Upper lobe of right lung (tissue), 1 donor: ENCODE measurements at regions not wholly inside any gene's neighbourhood (a gene's known extent, or its start where the extent isn't known, plus 50 kb on each side); places are given as distances from the start of the nearest gene placed in this dataset.
A peak's percentile ranks its signal among the peaks of the same experiment; 100 is the strongest.

Source experiments
- ATAC-seq: fragments of 200-7000 bp; cut with Tn5 transposase; one replicate; pipeline ENCODE4 v1.9.1; 2020; ENCODE audit warnings: mild to moderate bottlenecking, moderate library complexity
- DNase-seq: peaks from one replicate; pipeline ENCODE4 v3.0.0-alpha.2; 2020
- H3K27ac ChIP-seq: fragments of 200-600 bp; one replicate; pipeline ENCODE4 v1.8.0; 2022
- H3K27me3 ChIP-seq: fragments of 200-600 bp; one replicate; pipeline ENCODE4 v1.8.0; 2022; ENCODE audit warnings: mild to moderate bottlenecking
- H3K36me3 ChIP-seq: fragments of 200-600 bp; one replicate; pipeline ENCODE4 v1.8.0; 2022
- H3K4me1 ChIP-seq: fragments of 200-600 bp; one replicate; pipeline ENCODE4 v1.8.0; 2022
- H3K4me3 ChIP-seq: fragments of 200-600 bp; one replicate; pipeline ENCODE4 v1.8.0; 2022; ENCODE audit warnings: mild to moderate bottlenecking
- H3K9me3 ChIP-seq: fragments of 200-600 bp; one replicate; pipeline ENCODE4 v1.8.0; 2022
- CTCF ChIP-seq: fragments of 200-600 bp; IDR thresholded peaks from one replicate; pipeline ENCODE4 v1.8.0; 2022; ENCODE audit warnings: antibody characterized with exemption
- intact Hi-C: fragments of 100-400 bp; cut with DNase I; formaldehyde crosslinking; loops from one replicate; pipeline ENCODE4 v1.11.0; 2022
- donor health status: DM: no; HTN: yes; CAD: no; lungs with severe emphysema.

- Histone ChIP-seq H3K4me1 (no peaks in the 10 kb centered on the region), H3K36me3 (no peaks in the 10 kb centered on the region), H3K9me3 (no peaks in the 10 kb centered on the region), H3K27ac (no peak overlapping the region), H3K27me3 (no peaks in the 10 kb centered on the region), H3K4me3 (no peak overlapping the region)
- no peak for TF ChIP-seq CTCF
- intact Hi-C loops: no loop called here
- ATAC-seq: no peak
- DNase-seq: no peak
Observed at GRCh38 chr2:67295851-67296250, 101.3 kb upstream of the ETAA1 start.

GRCh38 chr2:67304300-67304890, 92.7 kb upstream of the ETAA1 start:
- Histone ChIP-seq H3K4me1 (no peaks in the 10 kb centered on the region), H3K4me3 (no peak overlapping the region)
- ATAC-seq: no peak

GRCh38 chr2:67309281-67309680, 87.9 kb upstream of the ETAA1 start:
- no peak for DNase-seq
- Histone ChIP-seq H3K4me1 (peaks cover 4% of the 10 kb centered on the region), H3K36me3 (no peaks in the 10 kb centered on the region), H3K9me3 (no peaks in the 10 kb centered on the region), H3K4me3 (no peak overlapping the region), H3K27me3 (no peaks in the 10 kb centered on the region), H3K27ac (no peak overlapping the region)
- intact Hi-C loops: no loop called here
- TF ChIP-seq CTCF: no peak
- ATAC-seq: peak; percentile 92

More at GRCh38 chr2:67304300-67304890, 92.7 kb upstream of the ETAA1 start:
- no peaks in the 10 kb centered on the region for H3K9me3 ChIP-seq
- DNase-seq: no peak
- intact Hi-C loops: no loop called here
- no peak for TF ChIP-seq CTCF
- H3K27ac ChIP-seq: no peak overlapping the region
- no peaks in the 10 kb centered on the region for H3K36me3 ChIP-seq
- H3K27me3 ChIP-seq: no peaks in the 10 kb centered on the region

GRCh38 chr2:67311536-67311935, 85.6 kb upstream of the ETAA1 start:
- TF ChIP-seq CTCF: no peak
- H3K27ac ChIP-seq: no peak overlapping the region
- no peak overlapping the region for H3K4me3 ChIP-seq
- no peak for DNase-seq
- H3K27me3 ChIP-seq: no peaks in the 10 kb centered on the region
- no peak for ATAC-seq
- H3K36me3 ChIP-seq: no peaks in the 10 kb centered on the region
- peaks cover 4% of the 10 kb centered on the region for H3K4me1 ChIP-seq
- intact Hi-C loops: no loop called here
- no peaks in the 10 kb centered on the region for H3K9me3 ChIP-seq

- Histone ChIP-seq H3K4me3 (no peak overlapping the region), H3K27me3 (no peaks in the 10 kb centered on the region), H3K9me3 (no peaks in the 10 kb centered on the region), H3K4me1 (peaks cover 4% of the 10 kb centered on the region), H3K27ac (no peak overlapping the region), H3K36me3 (no peaks in the 10 kb centered on the region)
- intact Hi-C loops: no loop called here
- no peak for DNase-seq
- no peak for TF ChIP-seq CTCF
- ATAC-seq: no peak
Observed at GRCh38 chr2:67312871-67313270, 84.3 kb upstream of the ETAA1 start.

GRCh38 chr2:67313536-67313935, 83.6 kb upstream of the ETAA1 start:
- intact Hi-C loops: no loop called here
- H3K27ac ChIP-seq: no peak overlapping the region
- no peaks in the 10 kb centered on the region for H3K27me3 ChIP-seq
- H3K4me3 ChIP-seq: no peak overlapping the region
- peaks cover 4% of the 10 kb centered on the region for H3K4me1 ChIP-seq
- ATAC-seq: no peak
- TF ChIP-seq CTCF: no peak
- H3K9me3 ChIP-seq: no peaks in the 10 kb centered on the region
- DNase-seq: no peak
- H3K36me3 ChIP-seq: no peaks in the 10 kb centered on the region
